Transverse colon (tissue), 4 donors: ENCODE measurements at regions not wholly inside any gene's neighbourhood (a gene's known extent, or its start where the extent isn't known, plus 50 kb on each side); places are given as distances from the start of the nearest gene placed in this dataset.

Experiments
- DNase-seq: peaks from one replicate; pipeline ENCODE4 v3.0.0-alpha.2; 2019
- H3K27ac ChIP-seq, 4 donors: fragments of 200-600 bp; sonication (generic); 2 replicates each; pipeline ENCODE4 v1.5.1; 2016 to 2018; ENCODE audit warnings: inconsistent platforms in 4 of 4
- H3K27me3 ChIP-seq: fragments of 200-600 bp; sonication (generic); 2 replicates; pipeline ENCODE4 v1.5.1; 2017; ENCODE audit warnings: inconsistent platforms
- H3K36me3 ChIP-seq, 4 donors: fragments of 200-600 bp; sonication (generic); 2 replicates each; pipeline ENCODE4 v1.5.1; 2017 to 2019; ENCODE audit warnings: inconsistent platforms in 4 of 4
- H3K4me1 ChIP-seq, 4 donors: fragments of 200-600 bp; sonication (generic); 2 replicates each; pipeline ENCODE4 v1.5.1; 2017 to 2020; ENCODE audit warnings: inconsistent platforms in 4 of 4
- H3K4me3 ChIP-seq, 4 donors: fragments of 200-600 bp; sonication (generic); 1 replicate in 1 of 4; 2 replicates in 3 of 4; pipeline versions ENCODE4 v1.5.1 to v1.6.1; 2017 to 2019; ENCODE audit warnings: inconsistent platforms in 4 of 4
- H3K9me3 ChIP-seq, 2 donors: fragments of 200-600 bp; sonication (generic); 2 replicates each; pipeline ENCODE4 v1.5.1; 2017 to 2019; ENCODE audit warnings: inconsistent platforms in 2 of 2
- CTCF ChIP-seq, 5 experiments: fragments of 200-600 bp in 3 of 5; fragments of 450-650 bp in 2 of 5; sonication (generic) in 3 of 5; IDR thresholded peaks; 1 replicate in 2 of 5; 2 replicates in 3 of 5; pipeline ENCODE4 v1.5.1; 2016 to 2017; ENCODE audit warnings: antibody characterized with exemption in 5 of 5, inconsistent platforms in 3 of 5, mild to moderate bottlenecking in 2 of 5, moderate library complexity in 1 of 5
- EP300 ChIP-seq: sonication (generic); formaldehyde crosslinking; IDR thresholded peaks from one replicate; pipeline ENCODE4 v1.6.1; 2017; ENCODE audit warnings: antibody characterized with exemption, low read depth
- POLR2A ChIP-seq: fragments of 450-650 bp; IDR thresholded peaks from one replicate; pipeline ENCODE4 v1.6.1; 2016; ENCODE audit warnings: antibody characterized with exemption, mild to moderate bottlenecking, moderate library complexity
- POLR2AphosphoS5 ChIP-seq, 3 donors: sonication (generic); formaldehyde crosslinking; IDR thresholded peaks; one replicate each; pipeline ENCODE4 v1.6.1; 2016; ENCODE audit warnings: antibody characterized with exemption in 3 of 3
- WGBS, 2 donors: methylation state at CpG; one replicate each; pipeline ENCODE4 v1.1.5; 2018; ENCODE audit warnings: low coverage in 1 of 2; 5-methylcytosine and 5-hydroxymethylcytosine counted together
- in situ Hi-C, 4 donors: fragments of 200-750 bp; cut with MboI; loops; one replicate each; pipeline versions ENCODE4 v1.15.0 to v1.15.1; 2017; ENCODE audit warnings: low sequenced_read_pairs in 3 of 4, low pct_ligation_motif_present in 1 of 4, low pct_unique_long_range_greater_than_20kb in 1 of 4
- intact Hi-C: fragments of 100-400 bp; cut with DNase I; formaldehyde crosslinking; loops from one replicate; pipeline ENCODE4 v1.15.1; 2023; ENCODE audit warnings: low total_unique reads

GRCh38 chr2:81195017-81195773, 890.6 kb upstream of the LRRTM1 start:
- DNase-seq = no peak
- intact Hi-C loops (no loop called here), in situ Hi-C loops (no loop called here)
- Histone ChIP-seq H3K4me1 (no peaks in the 10 kb centered on the region), H3K9me3 (peaks cover 2 to 7% of the 10 kb centered on the region in 2 donors), H3K36me3 (no peaks in the 10 kb centered on the region), H3K4me3 (no peak overlapping the region), H3K27me3 (no peaks in the 10 kb centered on the region), H3K27ac (no peak overlapping the region)
- 92 to 100% methylated on average over 2 to 41 of the region's 41 CpGs for WGBS, 2 donors
- no peak for TF ChIP-seq POLR2AphosphoS5 (IDR thresholded peaks at IDR 0.05)
- TF ChIP-seq CTCF (IDR thresholded peaks at IDR 0.05) = no peak
- TF ChIP-seq POLR2A = no peak
- TF ChIP-seq EP300 = no peak

GRCh38 chr2:81194581-81194980, 890.0 kb upstream of the LRRTM1 start:
- no peaks in the 10 kb centered on the region for H3K36me3 ChIP-seq
- in situ Hi-C loops (no loop called here), intact Hi-C loops (no loop called here)
- no peak overlapping the region for H3K27ac ChIP-seq
- peaks cover 2 to 7% of the 10 kb centered on the region in 2 donors for H3K9me3 ChIP-seq
- no peaks in the 10 kb centered on the region for H3K27me3 ChIP-seq
- no peaks in the 10 kb centered on the region for H3K4me1 ChIP-seq
- no peak overlapping the region for H3K4me3 ChIP-seq
- 95% methylated on average over 18 of the region's 23 CpGs; no CpG with 5 or more reads in 1 of the 2 donors for WGBS, 2 donors
- TF ChIP-seq CTCF (IDR thresholded peaks at IDR 0.05) (no peak), POLR2A (no peak), EP300 (no peak), POLR2AphosphoS5 (IDR thresholded peaks at IDR 0.05) (no peak)
- no peak for DNase-seq

GRCh38 chr2:81194176-81194575, 889.6 kb upstream of the LRRTM1 start:
- no peak for DNase-seq
- Histone ChIP-seq H3K36me3 (no peaks in the 10 kb centered on the region), H3K4me3 (no peak overlapping the region), H3K27me3 (no peaks in the 10 kb centered on the region), H3K27ac (no peak overlapping the region), H3K4me1 (no peaks in the 10 kb centered on the region), H3K9me3 (peaks cover 2 to 7% of the 10 kb centered on the region in 2 donors)
- intact Hi-C loops = no loop called here
- TF ChIP-seq EP300 = no peak
- no peak for TF ChIP-seq POLR2AphosphoS5 (IDR thresholded peaks at IDR 0.05)
- TF ChIP-seq CTCF (IDR thresholded peaks at IDR 0.05) = no peak
- no peak for TF ChIP-seq POLR2A
- in situ Hi-C loops = no loop called here
- 93% methylated on average over 30 of the region's 30 CpGs; no CpG with 5 or more reads in 1 of the 2 donors for WGBS, 2 donors

- Histone ChIP-seq H3K4me1 (no peaks in the 10 kb centered on the region), H3K9me3 (no peaks in the 10 kb centered on the region), H3K27ac (no peak overlapping the region), H3K36me3 (no peaks in the 10 kb centered on the region), H3K27me3 (no peaks in the 10 kb centered on the region), H3K4me3 (no peak overlapping the region)
- intact Hi-C loops = no loop called here
- in situ Hi-C loops = no loop called here
- no peak for TF ChIP-seq POLR2AphosphoS5 (IDR thresholded peaks at IDR 0.05)
- TF ChIP-seq POLR2A = no peak
- no peak for TF ChIP-seq EP300
- TF ChIP-seq CTCF (IDR thresholded peaks at IDR 0.05) = no peak
- DNase-seq = no peak
Measured at GRCh38 chr2:81181845-81182244, 877.3 kb upstream of the LRRTM1 start.
